HG03378 (cell line): ENCODE measurements at regions not wholly inside any gene's neighbourhood (a gene's known extent, or its start where the extent isn't known, plus 50 kb on each side); places are given as distances from the start of the nearest gene placed in this dataset.

Source experiments
- ATAC-seq: cut with Tn5 transposase; IDR thresholded peaks from one replicate; pipeline ENCODE4 v1.9.1; 2021; ENCODE audit warnings: mild to moderate bottlenecking, moderate library complexity; ENCODE audit not compliant: unreplicated experiment

- ATAC-seq: no peak
Measured at GRCh38 chr9:129403779-129404620, 216.9 kb downstream of the C9orf50 start.

GRCh38 chr9:129402931-129403778 lies 217.7 kb downstream of the C9orf50 start:
- no peak for ATAC-seq

GRCh38 chr9:129402371-129402739 lies 218.5 kb downstream of the C9orf50 start:
- no peak for ATAC-seq

GRCh38 chr9:129401623-129402370 lies 219.1 kb downstream of the C9orf50 start:
- ATAC-seq: no peak

- ATAC-seq: no peak
Measured at GRCh38 chr9:129400971-129401622, 219.8 kb downstream of the C9orf50 start.

- no peak for ATAC-seq
Measured at GRCh38 chr9:129400001-129400970, 220.6 kb downstream of the C9orf50 start.

- no peak for ATAC-seq
Measured at GRCh38 chr9:129399634-129399990, 221.3 kb downstream of the C9orf50 start.

- ATAC-seq: no peak
Measured at GRCh38 chr9:129398961-129399633, 221.0 kb upstream of the IER5L start.

GRCh38 chr9:129398101-129398960 lies 220.3 kb upstream of the IER5L start:
- no peak for ATAC-seq

GRCh38 chr9:129397335-129397734 lies 219.3 kb upstream of the IER5L start:
- ATAC-seq: no peak

- no peak for ATAC-seq
Measured at GRCh38 chr9:129396365-129396708, 218.3 kb upstream of the IER5L start.

GRCh38 chr9:129395633-129396364 lies 217.7 kb upstream of the IER5L start:
- ATAC-seq: no peak

GRCh38 chr9:129394886-129395279 lies 216.8 kb upstream of the IER5L start:
- ATAC-seq: no peak

- no peak for ATAC-seq
Measured at GRCh38 chr9:129394061-129394885, 216.2 kb upstream of the IER5L start.

- ATAC-seq: no peak
Measured at GRCh38 chr9:129393064-129393463, 215.0 kb upstream of the IER5L start.

GRCh38 chr9:129392093-129392541 lies 214.1 kb upstream of the IER5L start:
- no peak for ATAC-seq

GRCh38 chr9:129391221-129391661 lies 213.2 kb upstream of the IER5L start:
- no peak for ATAC-seq
